ENCODE measurements at regions not wholly inside any gene's neighbourhood (a gene's known extent, or its start where the extent isn't known, plus 50 kb on each side); places are given as distances from the start of the nearest gene placed in this dataset.

DNA sequence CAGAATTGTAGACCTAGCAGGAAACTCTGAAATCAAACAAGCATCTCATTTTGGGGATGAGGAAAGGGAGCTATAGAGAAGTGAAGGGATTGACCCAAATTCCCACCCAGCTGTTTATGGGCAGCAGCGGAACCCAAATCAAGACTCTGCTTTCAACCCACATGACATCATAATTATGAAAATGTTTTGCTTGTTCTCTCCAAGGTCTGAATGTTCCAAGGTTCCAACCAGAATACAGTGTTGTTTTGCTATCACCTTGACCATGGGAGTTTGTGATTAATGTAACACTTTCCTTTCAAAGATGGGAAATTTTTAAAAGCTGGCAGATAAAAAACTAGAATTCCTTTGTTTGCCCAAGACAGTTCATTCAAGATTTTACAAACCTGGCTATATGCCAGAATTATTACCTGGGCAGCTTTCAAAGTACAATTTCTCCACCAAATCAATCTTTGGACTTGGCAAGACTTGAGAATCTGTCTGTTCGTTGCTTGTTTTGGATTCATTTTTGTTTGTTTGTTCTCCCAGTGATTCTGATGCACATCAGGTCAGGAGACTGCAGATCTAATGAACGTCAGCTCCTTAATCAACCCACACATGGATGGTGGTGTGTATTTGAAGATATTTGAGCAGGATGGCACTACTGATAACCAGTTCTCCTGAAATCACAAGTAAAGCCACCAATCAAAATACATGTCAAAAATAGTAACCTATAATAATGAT is 322.7 kb downstream of the FOXO1 start:
- no peak for TF ChIP-seq CTCF (IDR thresholded peaks at IDR 0.05)

DNA sequence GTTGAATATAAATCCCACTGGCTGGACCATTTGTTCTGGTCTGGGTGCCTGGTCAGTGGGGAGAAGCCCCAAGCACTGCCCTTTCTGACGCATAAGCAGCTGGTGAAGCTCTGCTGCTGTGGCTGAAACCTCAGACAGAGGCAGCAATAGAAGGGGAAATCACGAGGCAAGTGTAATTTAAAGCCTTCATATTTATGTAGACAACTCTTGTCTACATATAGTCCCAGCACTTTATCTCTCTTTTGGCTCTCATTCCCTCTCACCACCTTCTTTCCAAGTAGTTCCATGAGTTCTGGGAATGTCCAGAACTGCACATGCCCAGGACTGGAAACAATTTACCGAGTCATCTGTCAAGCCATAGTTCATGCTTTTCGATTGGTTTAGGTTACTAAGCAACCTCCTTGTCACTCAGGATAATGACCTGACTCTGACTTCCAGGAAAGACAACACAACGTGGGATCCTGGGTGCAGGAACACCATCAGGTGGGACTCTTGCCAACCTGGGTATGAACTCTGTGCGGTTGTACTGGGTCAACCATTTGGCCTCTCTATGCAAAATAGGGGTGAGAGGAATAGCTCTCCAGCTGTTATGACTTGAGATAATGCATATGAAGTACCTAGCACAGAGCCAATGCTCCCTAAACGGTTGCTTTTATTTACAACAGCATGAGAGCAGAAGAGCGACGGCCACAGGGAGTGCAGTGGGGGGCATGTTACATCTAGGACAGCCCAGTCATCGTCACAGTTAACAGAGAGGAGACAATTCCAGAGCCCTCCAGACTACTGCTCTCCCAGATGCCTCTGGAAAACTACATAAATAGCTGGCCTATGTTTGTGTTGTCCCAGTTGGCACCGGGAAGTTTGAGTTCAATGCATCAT is 321.9 kb downstream of the FOXO1 start:
- no peak for TF ChIP-seq CTCF (IDR thresholded peaks at IDR 0.05)

- TF ChIP-seq CTCF (IDR thresholded peaks at IDR 0.05): no peak
These were observed 321.3 kb downstream of the FOXO1 start for GRCh38 chr13:40345149-40345514.

- TF ChIP-seq CTCF (IDR thresholded peaks at IDR 0.05): no peak
These were observed 320.6 kb downstream of the FOXO1 start for GRCh38 chr13:40345654-40346372.

DNA sequence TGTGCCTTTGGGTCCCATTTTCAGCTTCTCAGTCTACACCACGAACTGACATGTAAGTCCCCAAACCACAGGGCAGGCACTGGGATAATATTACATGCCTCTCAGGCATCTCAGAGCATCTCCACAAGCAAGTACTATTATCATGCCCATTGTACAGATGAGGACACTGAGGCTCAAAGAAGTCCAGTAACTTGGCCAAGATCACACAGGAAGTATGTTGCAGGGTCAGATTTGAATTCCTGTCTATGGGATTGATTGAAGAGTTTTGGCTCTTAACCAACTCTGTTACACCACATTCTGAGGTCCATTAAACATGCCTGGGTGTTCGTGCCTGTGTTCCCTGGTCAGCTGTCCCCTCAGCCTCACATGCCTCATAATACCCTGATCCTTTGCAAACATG is 319.8 kb downstream of the FOXO1 start:
- no peak for TF ChIP-seq CTCF (IDR thresholded peaks at IDR 0.05)

DNA sequence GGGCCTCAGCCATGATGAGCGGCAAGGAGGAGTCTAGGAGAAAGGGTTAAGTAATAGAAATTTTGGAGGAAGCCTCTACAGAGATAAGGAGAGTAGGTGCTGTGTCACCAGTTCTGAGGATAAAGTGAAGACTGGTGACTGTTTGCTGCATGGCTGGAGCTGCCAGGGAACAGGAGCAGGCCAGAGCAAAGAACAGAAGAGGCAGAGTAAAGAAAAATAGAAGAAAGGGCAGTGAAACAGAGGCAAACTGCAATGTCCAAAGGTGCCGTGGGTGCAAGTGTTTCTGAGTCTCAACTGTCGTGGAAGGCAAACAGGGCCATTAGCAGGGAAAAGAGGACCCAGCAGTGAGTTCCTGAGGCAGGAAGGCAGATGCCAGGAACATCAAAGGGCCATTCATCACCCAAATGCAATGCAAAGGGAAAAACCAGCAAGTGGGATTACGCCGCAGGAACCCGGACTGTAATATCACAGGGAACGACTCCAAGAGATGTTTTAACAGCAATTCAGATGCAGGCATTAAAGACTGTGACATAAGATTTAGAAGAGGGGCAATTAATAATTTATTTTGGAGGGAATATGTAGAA is 318.3 kb downstream of the FOXO1 start:
- TF ChIP-seq CTCF (IDR thresholded peaks at IDR 0.05): no peak

GRCh38 chr13:40350283-40350992 is 316.0 kb downstream of the FOXO1 start:
- TF ChIP-seq CTCF (IDR thresholded peaks at IDR 0.05): no peak
